Mesendoderm (in vitro differentiated cells): ENCODE measurements at regions not wholly inside any gene's neighbourhood (a gene's known extent, or its start where the extent isn't known, plus 50 kb on each side); places are given as distances from the start of the nearest gene placed in this dataset.
A peak's percentile ranks its signal among the peaks of the same experiment; 100 is the strongest.
"Not testable (repeated sequence)": the region's sequence is repeated elsewhere in the genome, so short reads cannot be mapped to it uniquely, and the experiment has no call there.

Experiments
- DNase-seq: peaks from one replicate; pipeline ENCODE4 v3.0.0; 2013
- H2AK5ac ChIP-seq: 2 replicates; pipeline ENCODE4 v1.6.1; 2013; ENCODE audit warnings: low read length, inconsistent platforms
- H2BK120ac ChIP-seq: 2 replicates; pipeline ENCODE4 v1.6.1; 2013; ENCODE audit warnings: low read depth, mild to moderate bottlenecking, low read length, moderate library complexity, mixed read lengths
- H2BK15ac ChIP-seq: replicated peaks from 2 replicates; pipeline ENCODE4 v1.6.1; 2013; ENCODE audit warnings: low read depth, mild to moderate bottlenecking, moderate library complexity
- H2BK5ac ChIP-seq: 2 replicates; pipeline ENCODE4 v1.6.1; 2013; ENCODE audit warnings: low read length, inconsistent platforms
- H3K18ac ChIP-seq: 2 replicates; pipeline ENCODE4 v1.6.1; 2013; ENCODE audit warnings: mild to moderate bottlenecking, low read length, mixed read lengths
- H3K23ac ChIP-seq: one replicate; pipeline ENCODE4 v1.6.1; 2013; ENCODE audit warnings: low read length
- H3K27ac ChIP-seq: 2 replicates; pipeline ENCODE4 v1.5.1; 2013; ENCODE audit warnings: low read depth, mild to moderate bottlenecking, inconsistent platforms, low read length, moderate library complexity
- H3K27me3 ChIP-seq: 2 replicates; pipeline ENCODE4 v1.6.1; 2013; ENCODE audit warnings: low read length, control low read depth, mild to moderate bottlenecking, inconsistent platforms; ENCODE audit not compliant: insufficient read depth, poor library complexity
- H3K36me3 ChIP-seq: 2 replicates; pipeline ENCODE4 v1.6.1; 2013; ENCODE audit warnings: low read length, inconsistent platforms; ENCODE audit not compliant: control insufficient read depth, insufficient read depth
- H3K4ac ChIP-seq: one replicate; pipeline ENCODE4 v1.6.1; 2013; ENCODE audit warnings: low read depth, mild to moderate bottlenecking, low read length, moderate library complexity
- H3K4me1 ChIP-seq: 2 replicates; pipeline ENCODE4 v1.6.1; 2013; ENCODE audit warnings: low read depth, low read length, inconsistent platforms; ENCODE audit not compliant: control insufficient read depth
- H3K4me2 ChIP-seq: 2 replicates; pipeline ENCODE4 v1.6.1; 2013; ENCODE audit warnings: low read length
- H3K4me3 ChIP-seq: 2 replicates; pipeline ENCODE4 v1.5.1; 2013; ENCODE audit warnings: mild to moderate bottlenecking, low read length
- H3K56ac ChIP-seq: one replicate; pipeline ENCODE4 v1.6.1; 2013; ENCODE audit warnings: low read length
- H3K79me1 ChIP-seq: 2 replicates; pipeline ENCODE4 v1.6.1; 2013; ENCODE audit warnings: low read length, inconsistent platforms
- H3K79me2 ChIP-seq: 2 replicates; pipeline ENCODE4 v1.6.1; 2013; ENCODE audit warnings: mild to moderate bottlenecking, low read length; ENCODE audit not compliant: control insufficient read depth, insufficient read depth
- H3K9ac ChIP-seq: 2 replicates; pipeline ENCODE4 v1.6.1; 2013; ENCODE audit warnings: low read length, inconsistent platforms
- H4K5ac ChIP-seq: one replicate; pipeline ENCODE4 v1.6.1; 2013; ENCODE audit warnings: low read length
- H4K8ac ChIP-seq: one replicate; pipeline ENCODE4 v1.6.1; 2013; ENCODE audit warnings: low read depth, mild to moderate bottlenecking, control low read depth, low read length, moderate library complexity
- WGBS: extraction: QIAGEN DNeasy Blood & Tissue Kit; methylation state at CpG from one replicate; pipeline ENCODE4 v1.1.7; 2013; ENCODE audit warnings: low lambda C conversion rate, missing lambda C conversion rate; ENCODE audit not compliant: insufficient coverage; ENCODE audit errors: extremely low coverage; 5-methylcytosine and 5-hydroxymethylcytosine counted together

DNA sequence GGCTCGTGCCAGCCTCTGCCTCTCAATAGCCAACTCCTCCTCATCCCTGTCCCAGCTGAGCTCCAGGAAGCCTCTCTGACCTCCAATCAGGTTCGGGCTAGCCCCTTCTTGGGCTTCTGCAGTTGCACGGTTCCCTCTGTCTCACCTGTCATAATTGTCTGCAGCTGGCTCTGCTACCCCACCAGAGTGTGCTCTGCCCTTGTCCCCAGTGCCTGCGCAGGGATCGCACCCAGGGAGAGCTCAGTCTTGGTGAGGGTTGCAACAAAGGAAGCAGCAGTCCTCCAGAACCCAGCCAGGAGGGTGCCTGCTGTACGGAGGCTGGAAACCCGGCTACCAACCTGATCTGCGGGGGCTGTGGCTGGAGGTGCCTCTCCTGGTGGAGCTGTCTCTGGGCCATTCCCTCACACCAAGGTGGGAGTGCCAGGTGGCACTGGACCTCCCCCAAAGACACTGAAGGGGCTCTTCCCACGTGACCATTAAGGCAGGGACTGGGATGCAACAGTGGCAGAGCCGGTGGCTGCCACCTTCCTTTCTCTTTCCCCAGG lies 63.5 kb upstream of the DMRTB1 start:
- H3K4me1 ChIP-seq: peaks cover 16% of the 10 kb centered on the region
- peak overlapping the region; percentile 54 for H3K23ac ChIP-seq
- H3K9ac ChIP-seq: peak overlapping the region; percentile 30
- peak overlapping the region; percentile 79 for H2BK5ac ChIP-seq
- no peak for DNase-seq
- peak overlapping the region; percentile 79 for H3K56ac ChIP-seq
- H2BK15ac ChIP-seq: no peak overlapping the region
- peak overlapping the region; percentile 89 for H2AK5ac ChIP-seq
- H3K27me3 ChIP-seq: no peaks in the 10 kb centered on the region
- H3K27ac ChIP-seq: no peak overlapping the region
- no peak overlapping the region for H3K4me3 ChIP-seq
- no peak overlapping the region for H4K8ac ChIP-seq
- H4K5ac ChIP-seq: no peak overlapping the region
- H3K79me2 ChIP-seq: no peaks in the 10 kb centered on the region
- peak overlapping the region; percentile 83 for H3K4ac ChIP-seq
- no peaks in the 10 kb centered on the region for H3K36me3 ChIP-seq
- no peaks in the 10 kb centered on the region for H3K79me1 ChIP-seq
- H2BK120ac ChIP-seq: peak overlapping the region; percentile 67
- no peak overlapping the region for H3K4me2 ChIP-seq
- H3K18ac ChIP-seq: peak overlapping the region; percentile 13
- no CpG with 5 or more reads among the region's 10 CpGs for WGBS

DNA sequence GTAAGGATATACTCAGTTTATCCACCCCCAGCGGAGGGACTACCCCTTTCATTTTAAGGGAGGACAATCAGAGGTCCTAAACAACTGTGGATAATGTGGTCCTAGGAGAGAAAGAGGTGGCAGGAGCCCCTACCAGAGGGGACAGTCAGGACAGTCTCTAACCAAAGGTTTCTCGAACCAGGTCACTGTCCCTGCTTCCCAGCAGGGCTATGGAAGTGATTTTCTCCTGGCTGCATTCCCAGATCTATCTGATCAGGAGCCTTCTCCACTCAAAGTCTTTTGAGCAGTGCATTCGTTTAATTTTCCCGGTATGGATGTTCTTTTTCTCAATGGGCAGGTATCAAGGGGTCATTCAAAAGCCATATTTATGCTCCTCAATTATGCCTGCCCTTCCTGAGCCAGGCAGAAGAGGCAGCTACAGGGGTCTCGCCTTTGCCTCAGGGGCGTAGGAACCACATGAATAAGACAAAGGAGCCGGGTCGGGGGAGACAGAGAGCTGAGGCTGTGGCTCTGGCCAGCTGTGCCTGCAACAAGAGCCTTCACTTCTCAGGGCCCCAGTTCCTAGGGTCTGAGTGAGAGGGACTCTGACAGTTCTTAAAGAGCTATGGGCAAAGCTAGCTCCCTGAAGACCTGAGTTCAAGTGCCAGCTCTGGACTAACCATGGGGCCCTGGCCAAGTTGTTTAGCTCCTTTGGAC lies 62.5 kb upstream of the DMRTB1 start:
- Histone ChIP-seq H3K56ac (peak overlapping the region; percentile 79), H3K18ac (peak overlapping the region; percentile 78), H2BK5ac (peak overlapping the region; percentile 77), H3K4me1 (peaks cover 16% of the 10 kb centered on the region), H3K9ac (peak overlapping the region; percentile 39), H3K36me3 (no peaks in the 10 kb centered on the region), H3K4me3 (no peak overlapping the region), H2AK5ac (peak overlapping the region; percentile 98), H2BK120ac (peak overlapping the region; percentile 76), H3K79me1 (no peaks in the 10 kb centered on the region), H3K4ac (peak overlapping the region; percentile 89), H3K27me3 (no peaks in the 10 kb centered on the region), H4K5ac (peak overlapping the region; percentile 33), H3K4me2 (no peak overlapping the region), H3K27ac (no peak overlapping the region), H2BK15ac (peak overlapping the region; percentile 12), H4K8ac (no peak overlapping the region), H3K23ac (peak overlapping the region; percentile 72), H3K79me2 (no peaks in the 10 kb centered on the region)
- no peak for DNase-seq
- no CpG with 5 or more reads among the region's 8 CpGs for WGBS

DNA sequence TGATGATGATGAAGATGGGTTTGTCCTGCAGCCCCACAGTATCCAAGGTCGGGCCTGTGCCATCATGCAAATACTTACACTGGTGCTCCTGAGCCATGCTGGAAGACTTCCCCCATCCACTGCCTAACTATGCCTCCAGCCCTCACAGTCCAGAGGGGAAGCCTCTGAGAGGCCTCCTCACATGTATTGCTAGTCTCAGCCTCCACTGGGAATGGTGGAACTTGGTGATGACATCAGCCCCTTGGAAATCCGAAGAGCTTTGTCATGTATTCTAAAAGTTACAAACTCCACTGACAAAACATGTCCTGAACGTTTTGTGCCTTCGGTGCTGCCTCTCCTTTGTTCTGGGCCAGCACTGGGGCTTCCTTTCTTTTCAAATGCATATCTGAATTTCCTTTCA lies 61.1 kb upstream of the DMRTB1 start:
- H3K4me3 ChIP-seq: no peak overlapping the region
- H4K5ac ChIP-seq: no peak overlapping the region
- peak overlapping the region; percentile 62 for H3K18ac ChIP-seq
- no CpG with 5 or more reads among the region's 4 CpGs for WGBS
- peak overlapping the region; percentile 71 for H3K56ac ChIP-seq
- H4K8ac ChIP-seq: no peak overlapping the region
- H2BK120ac ChIP-seq: peak overlapping the region; percentile 15
- no peak overlapping the region for H2BK15ac ChIP-seq
- H2AK5ac ChIP-seq: no peak overlapping the region
- no peaks in the 10 kb centered on the region for H3K36me3 ChIP-seq
- H3K9ac ChIP-seq: no peak overlapping the region
- H3K4ac ChIP-seq: peak overlapping the region; percentile 28
- no peak overlapping the region for H3K23ac ChIP-seq
- DNase-seq: no peak
- H3K27ac ChIP-seq: no peak overlapping the region
- H3K4me2 ChIP-seq: no peak overlapping the region
- H3K79me1 ChIP-seq: no peaks in the 10 kb centered on the region
- H3K79me2 ChIP-seq: no peaks in the 10 kb centered on the region
- H3K4me1 ChIP-seq: peaks cover 16% of the 10 kb centered on the region
- no peak overlapping the region for H2BK5ac ChIP-seq
- no peaks in the 10 kb centered on the region for H3K27me3 ChIP-seq

DNA sequence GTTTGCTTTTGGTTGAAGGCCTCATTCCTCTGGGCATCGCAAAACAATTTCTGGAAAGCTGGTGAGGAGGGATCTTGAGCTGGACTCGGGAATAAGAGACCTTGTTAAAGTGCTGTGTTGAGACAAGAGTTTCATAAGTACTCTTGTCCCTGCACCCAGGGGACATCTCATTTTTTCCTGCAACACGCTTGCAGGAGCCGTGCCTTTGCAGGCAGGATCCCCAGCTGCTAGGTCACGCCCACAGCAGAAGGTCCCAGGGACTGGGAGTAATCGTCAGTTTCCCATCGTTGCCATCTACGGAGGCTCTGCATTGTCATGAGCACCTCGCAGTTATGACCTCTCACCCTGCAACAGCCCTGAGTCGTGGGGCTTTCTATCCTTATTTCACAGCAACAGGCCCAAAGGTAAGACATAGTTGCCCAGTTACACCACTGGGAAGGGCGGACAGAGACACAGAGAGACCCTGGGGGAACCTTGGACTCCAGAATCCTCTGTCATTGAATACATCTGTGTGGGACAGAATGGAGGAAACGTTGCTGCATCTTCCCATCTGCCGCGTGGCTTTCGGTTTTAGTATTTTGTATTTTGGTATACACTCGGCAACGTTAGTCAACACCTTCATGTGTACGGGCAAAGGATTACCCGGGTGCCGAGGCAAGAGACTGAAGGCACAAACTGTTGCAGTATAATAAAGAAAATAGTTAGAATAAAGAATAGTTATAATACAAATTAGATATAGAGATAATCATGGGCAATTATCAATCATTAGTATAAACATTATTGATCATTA lies 60.4 kb upstream of the DMRTB1 start:
- H2BK15ac ChIP-seq: no peak overlapping the region
- H3K4me1 ChIP-seq: peaks cover 16% of the 10 kb centered on the region
- no peak overlapping the region for H4K8ac ChIP-seq
- H3K9ac ChIP-seq: no peak overlapping the region
- peak overlapping the region; percentile 22 for H3K18ac ChIP-seq
- DNase-seq: no peak
- no peak overlapping the region for H3K4ac ChIP-seq
- H3K4me2 ChIP-seq: no peak overlapping the region
- no peaks in the 10 kb centered on the region for H3K27me3 ChIP-seq
- H3K27ac ChIP-seq: no peak overlapping the region
- no peaks in the 10 kb centered on the region for H3K36me3 ChIP-seq
- H3K56ac ChIP-seq: no peak overlapping the region
- no peak overlapping the region for H4K5ac ChIP-seq
- WGBS: no CpG with 5 or more reads among the region's 20 CpGs
- H2BK120ac ChIP-seq: no peak overlapping the region
- H2BK5ac ChIP-seq: no peak overlapping the region
- no peak overlapping the region for H3K23ac ChIP-seq
- no peaks in the 10 kb centered on the region for H3K79me2 ChIP-seq
- H3K4me3 ChIP-seq: no peak overlapping the region
- no peaks in the 10 kb centered on the region for H3K79me1 ChIP-seq
- peak overlapping the region; percentile 6 for H2AK5ac ChIP-seq

DNA sequence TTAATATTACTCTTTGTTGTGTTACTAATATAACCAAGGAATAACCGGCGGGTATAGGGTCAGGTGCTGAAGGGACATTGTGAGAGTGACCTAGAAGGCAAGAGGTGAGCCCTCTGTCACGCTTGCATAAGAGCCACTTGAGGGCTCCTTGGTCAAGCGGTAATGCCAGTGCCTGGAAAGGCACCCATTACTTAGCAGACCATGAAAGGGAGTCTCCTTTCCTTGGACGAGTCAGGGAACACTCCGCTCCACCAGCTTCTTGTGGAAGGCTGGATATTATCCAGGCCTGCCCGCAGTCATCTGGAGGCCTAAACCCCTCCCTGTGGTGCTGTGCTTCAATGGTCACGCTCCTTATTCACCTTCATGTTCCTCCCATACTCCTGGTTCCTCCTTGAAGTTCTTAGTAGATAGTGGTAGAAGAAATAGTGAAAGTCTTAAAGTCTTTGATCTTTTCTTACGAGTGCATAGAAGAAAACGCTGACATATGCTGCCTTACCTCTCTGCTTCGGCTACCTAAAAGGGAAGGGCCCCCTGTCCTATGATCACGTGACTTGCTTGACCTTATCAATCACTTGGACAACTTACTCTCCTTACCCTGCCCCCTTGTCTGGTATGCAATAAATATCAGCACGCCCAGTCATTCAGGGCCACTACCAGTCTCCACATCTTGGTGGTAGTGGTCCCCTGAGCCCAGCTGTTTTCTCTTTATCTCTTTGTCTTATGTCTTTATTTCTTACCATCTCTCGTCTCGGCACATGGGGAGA lies 59.6 kb upstream of the DMRTB1 start:
- H3K18ac ChIP-seq, H3K27ac ChIP-seq, H2BK15ac ChIP-seq, H3K4me3 ChIP-seq, H3K27me3 ChIP-seq, H3K79me2 ChIP-seq, DNase-seq, H2AK5ac ChIP-seq, H3K9ac ChIP-seq, H3K36me3 ChIP-seq, H3K23ac ChIP-seq, H3K4me2 ChIP-seq, H3K56ac ChIP-seq, H2BK5ac ChIP-seq, H3K79me1 ChIP-seq, H4K8ac ChIP-seq, H3K4ac ChIP-seq, H2BK120ac ChIP-seq, H4K5ac ChIP-seq: not testable (repeated sequence)
- H3K4me1 ChIP-seq: peaks cover 16% of the 10 kb centered on the region
- WGBS: no CpG with 5 or more reads among the region's 15 CpGs
